ENCODE measurements at regions not wholly inside any gene's neighbourhood (a gene's known extent, or its start where the extent isn't known, plus 50 kb on each side); places are given as distances from the start of the nearest gene placed in this dataset.

DNA sequence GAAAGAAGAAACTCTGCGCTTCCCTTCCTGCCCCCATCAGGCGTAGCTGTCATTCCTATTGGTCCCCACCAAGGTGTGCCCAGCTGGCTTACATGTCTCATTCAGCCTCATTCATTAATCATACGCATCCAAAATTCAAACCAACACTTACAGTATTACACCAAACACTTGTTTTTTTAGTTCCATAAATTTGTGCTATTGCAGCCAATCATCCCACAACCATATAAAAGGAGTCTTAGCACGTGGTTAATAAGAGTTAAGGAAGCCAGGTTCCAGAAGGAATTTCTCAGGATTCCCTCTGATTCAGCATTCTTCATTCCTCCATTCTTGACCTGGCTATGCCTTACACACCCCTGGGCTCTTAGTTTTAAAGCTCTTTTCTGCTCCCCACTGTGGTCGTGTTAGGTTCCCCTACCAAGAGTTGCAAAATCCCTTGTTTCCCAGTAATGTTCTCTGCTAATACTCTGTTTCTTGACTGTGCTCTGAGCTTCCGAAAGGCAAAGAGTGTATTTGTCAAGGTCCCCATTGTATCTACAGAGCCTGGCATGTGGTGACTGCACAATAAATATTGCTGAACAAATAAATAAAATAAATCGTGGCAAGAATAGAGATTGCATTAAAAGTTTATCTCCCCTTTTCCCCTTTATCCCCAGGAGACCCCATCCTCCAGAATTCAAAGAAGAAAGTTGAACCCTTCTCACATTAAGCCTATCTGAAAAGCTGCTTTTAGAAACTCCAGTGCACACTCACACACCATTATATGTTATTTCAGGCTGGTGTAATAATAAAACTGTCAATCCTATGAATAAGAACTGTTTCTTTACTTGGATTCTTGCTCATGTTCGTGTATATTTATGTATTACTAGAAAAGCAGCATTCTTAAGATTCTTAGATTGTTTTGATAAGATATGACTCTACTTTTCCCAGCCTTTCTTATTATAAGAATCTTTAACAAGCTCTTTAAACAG lies 514.4 kb downstream of the INHBA start:
- TF ChIP-seq, protein P1, sequence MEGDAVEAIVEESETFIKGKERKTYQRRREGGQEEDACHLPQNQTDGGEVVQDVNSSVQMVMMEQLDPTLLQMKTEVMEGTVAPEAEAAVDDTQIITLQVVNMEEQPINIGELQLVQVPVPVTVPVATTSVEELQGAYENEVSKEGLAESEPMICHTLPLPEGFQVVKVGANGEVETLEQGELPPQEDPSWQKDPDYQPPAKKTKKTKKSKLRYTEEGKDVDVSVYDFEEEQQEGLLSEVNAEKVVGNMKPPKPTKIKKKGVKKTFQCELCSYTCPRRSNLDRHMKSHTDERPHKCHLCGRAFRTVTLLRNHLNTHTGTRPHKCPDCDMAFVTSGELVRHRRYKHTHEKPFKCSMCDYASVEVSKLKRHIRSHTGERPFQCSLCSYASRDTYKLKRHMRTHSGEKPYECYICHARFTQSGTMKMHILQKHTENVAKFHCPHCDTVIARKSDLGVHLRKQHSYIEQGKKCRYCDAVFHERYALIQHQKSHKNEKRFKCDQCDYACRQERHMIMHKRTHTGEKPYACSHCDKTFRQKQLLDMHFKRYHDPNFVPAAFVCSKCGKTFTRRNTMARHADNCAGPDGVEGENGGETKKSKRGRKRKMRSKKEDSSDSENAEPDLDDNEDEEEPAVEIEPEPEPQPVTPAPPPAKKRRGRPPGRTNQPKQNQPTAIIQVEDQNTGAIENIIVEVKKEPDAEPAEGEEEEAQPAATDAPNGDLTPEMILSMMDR (conservative IDR thresholded peaks at IDR 0.05; ENCODE audit: low read length) = no peak
- no peak for TF ChIP-seq EZH2phosphoT487 (IDR thresholded peaks at IDR 0.05; ENCODE audit: borderline replicate concordance)
- H3K27me3 ChIP-seq (ENCODE audit: insufficient read depth, low read length, poor library complexity, severe bottlenecking) = no peaks in the 10 kb centered on the region
- no peaks in the 10 kb centered on the region for H3K79me2 ChIP-seq (ENCODE audit: insufficient read depth, low read length)
- no peak overlapping the region for H2AFZ ChIP-seq (ENCODE audit: low read length)
- no peak overlapping the region for H3K4me2 ChIP-seq (ENCODE audit: low read depth, low read length, poor library complexity, severe bottlenecking)
- no peak overlapping the region for H3K9ac ChIP-seq (ENCODE audit: low read depth, low read length, poor library complexity, severe bottlenecking)
- no peaks in the 10 kb centered on the region for H4K20me1 ChIP-seq (ENCODE audit: insufficient read depth, low read length, poor library complexity, severe bottlenecking)
- no peaks in the 10 kb centered on the region for H3K4me1 ChIP-seq (ENCODE audit: insufficient read depth, low read length, poor library complexity, severe bottlenecking)
- no peaks in the 10 kb centered on the region for H3K9me3 ChIP-seq (ENCODE audit: insufficient read depth, low read depth, low read length)
- no peaks in the 10 kb centered on the region for H3F3A ChIP-seq (ENCODE audit: low read depth)
- no peaks in the 10 kb centered on the region for H3K9me2 ChIP-seq (replicated peaks; ENCODE audit: low read depth, low read length)
- H3K4me3 ChIP-seq (ENCODE audit: low read length, poor library complexity, severe bottlenecking) = no peak overlapping the region
- no peaks in the 10 kb centered on the region for H3K36me3 ChIP-seq (ENCODE audit: insufficient read depth, low read length)

DNA sequence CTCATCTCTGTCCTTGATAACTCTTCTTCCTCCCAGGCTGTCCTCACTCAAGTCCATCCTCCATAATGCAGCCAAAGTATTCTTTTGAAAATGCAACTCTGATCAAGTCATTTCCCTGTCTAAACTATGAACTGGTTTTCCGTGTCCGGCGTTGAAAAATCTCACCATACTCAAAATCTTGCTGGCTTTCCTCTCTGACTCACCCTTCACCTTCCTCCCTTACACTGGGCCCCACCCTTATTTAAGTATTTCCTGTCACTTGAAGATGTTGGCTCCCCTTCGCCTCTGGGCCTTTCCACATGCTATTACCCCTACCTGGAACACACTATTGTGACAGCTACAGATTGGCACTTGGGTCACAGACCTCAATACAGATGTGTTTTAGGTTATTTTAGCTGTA lies 515.6 kb downstream of the INHBA start:
- Histone ChIP-seq H3K9ac (ENCODE audit: low read depth, low read length, poor library complexity, severe bottlenecking) (no peak overlapping the region), H3K4me2 (ENCODE audit: low read depth, low read length, poor library complexity, severe bottlenecking) (no peak overlapping the region), H2AFZ (ENCODE audit: low read length) (no peak overlapping the region), H3F3A (ENCODE audit: low read depth) (no peaks in the 10 kb centered on the region), H3K27me3 (ENCODE audit: insufficient read depth, low read length, poor library complexity, severe bottlenecking) (no peaks in the 10 kb centered on the region), H3K36me3 (ENCODE audit: insufficient read depth, low read length) (no peaks in the 10 kb centered on the region), H4K20me1 (ENCODE audit: insufficient read depth, low read length, poor library complexity, severe bottlenecking) (no peaks in the 10 kb centered on the region), H3K4me1 (ENCODE audit: insufficient read depth, low read length, poor library complexity, severe bottlenecking) (no peaks in the 10 kb centered on the region), H3K9me2 (replicated peaks; ENCODE audit: low read depth, low read length) (no peaks in the 10 kb centered on the region), H3K79me2 (ENCODE audit: insufficient read depth, low read length) (no peaks in the 10 kb centered on the region), H3K4me3 (ENCODE audit: low read length, poor library complexity, severe bottlenecking) (no peak overlapping the region), H3K9me3 (ENCODE audit: insufficient read depth, low read depth, low read length) (no peaks in the 10 kb centered on the region)
- TF ChIP-seq, protein P1 (conservative IDR thresholded peaks at IDR 0.05; ENCODE audit: low read length) = no peak
- TF ChIP-seq EZH2phosphoT487 (IDR thresholded peaks at IDR 0.05; ENCODE audit: borderline replicate concordance) = no peak

DNA sequence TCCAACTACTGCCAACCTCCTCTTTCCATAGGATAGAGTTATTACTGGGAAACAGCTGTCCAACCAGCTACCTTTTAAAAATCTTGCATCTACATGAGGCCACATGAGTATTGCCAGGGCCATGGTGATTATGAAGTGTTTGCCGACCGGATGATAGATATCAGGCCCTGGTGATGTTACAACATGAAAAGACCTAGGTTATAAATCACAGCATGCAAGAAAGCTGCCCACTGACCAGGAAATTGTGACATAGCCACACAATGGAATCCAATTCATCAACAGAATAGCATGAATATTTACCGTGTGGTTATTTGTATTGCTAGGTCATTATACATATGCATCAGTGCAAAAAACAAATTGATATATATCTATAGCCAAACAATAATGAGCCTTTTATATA lies 517.0 kb downstream of the INHBA start:
- Histone ChIP-seq H3F3A (ENCODE audit: low read depth) (no peaks in the 10 kb centered on the region), H3K9me3 (ENCODE audit: insufficient read depth, low read depth, low read length) (no peaks in the 10 kb centered on the region), H3K4me2 (ENCODE audit: low read depth, low read length, poor library complexity, severe bottlenecking) (no peak overlapping the region), H3K9ac (ENCODE audit: low read depth, low read length, poor library complexity, severe bottlenecking) (no peak overlapping the region), H3K4me1 (ENCODE audit: insufficient read depth, low read length, poor library complexity, severe bottlenecking) (no peaks in the 10 kb centered on the region), H3K9me2 (replicated peaks; ENCODE audit: low read depth, low read length) (no peaks in the 10 kb centered on the region), H3K27me3 (ENCODE audit: insufficient read depth, low read length, poor library complexity, severe bottlenecking) (no peaks in the 10 kb centered on the region), H3K36me3 (ENCODE audit: insufficient read depth, low read length) (no peaks in the 10 kb centered on the region), H3K4me3 (ENCODE audit: low read length, poor library complexity, severe bottlenecking) (no peak overlapping the region), H3K79me2 (ENCODE audit: insufficient read depth, low read length) (no peaks in the 10 kb centered on the region), H2AFZ (ENCODE audit: low read length) (no peak overlapping the region), H4K20me1 (ENCODE audit: insufficient read depth, low read length, poor library complexity, severe bottlenecking) (no peaks in the 10 kb centered on the region)
- TF ChIP-seq, protein P1 (conservative IDR thresholded peaks at IDR 0.05; ENCODE audit: low read length) = no peak
- no peak for TF ChIP-seq EZH2phosphoT487 (IDR thresholded peaks at IDR 0.05; ENCODE audit: borderline replicate concordance)
